HCT116 (cell line): ENCODE measurements at regions not wholly inside any gene's neighbourhood (a gene's known extent, or its start where the extent isn't known, plus 50 kb on each side); places are given as distances from the start of the nearest gene placed in this dataset.

Experiments
- ATF3 ChIP-seq: IDR thresholded peaks from 2 replicates; pipeline ENCODE4 v1.6.1; 2012
- CTCF ChIP-seq, 3 experiments: fragments of 200-600 bp in 1 of 3; sonication (generic) in 1 of 3; IDR thresholded peaks in 2 of 3; conservative IDR thresholded peaks in 1 of 3; 2 replicates each; pipeline ENCODE4 v1.5.1; 2012 to 2017; ENCODE audit warnings: low read depth in 2 of 3, low read length in 2 of 3, antibody characterized with exemption in 1 of 3, borderline replicate concordance in 1 of 3, control low read depth in 1 of 3, mild to moderate bottlenecking in 1 of 3, mixed read lengths in 1 of 3, mixed run types in 1 of 3, moderate library complexity in 1 of 3; ENCODE audit not compliant: insufficient read depth in 1 of 3
- EZH2 ChIP-seq: fragments of 200-600 bp; sonication (generic); IDR thresholded peaks from 2 replicates; pipeline ENCODE4 v1.6.1; 2017; ENCODE audit warnings: antibody characterized with exemption, mixed run types
- JUND ChIP-seq: IDR thresholded peaks from 2 replicates; pipeline ENCODE4 v1.6.1; 2012
- MAX ChIP-seq: IDR thresholded peaks from 2 replicates; pipeline ENCODE4 v1.6.1; 2012
- POLR2A ChIP-seq: IDR thresholded peaks from 2 replicates; pipeline ENCODE4 v1.7.0; 2011; ENCODE audit warnings: borderline replicate concordance; ENCODE audit not compliant: insufficient read depth, insufficient read length; ENCODE audit errors: extremely low read depth
- POLR2AphosphoS5 ChIP-seq: IDR thresholded peaks from 2 replicates; pipeline ENCODE4 v1.6.1; 2011; ENCODE audit warnings: mild to moderate bottlenecking, low read depth, low read length, moderate library complexity
- SP1 ChIP-seq: IDR thresholded peaks from 2 replicates; pipeline ENCODE4 v1.6.1; 2012; ENCODE audit warnings: low read depth
- SRF ChIP-seq: IDR thresholded peaks from 2 replicates; pipeline ENCODE4 v1.6.1; 2012; ENCODE audit warnings: low read depth
- YY1 ChIP-seq: IDR thresholded peaks from 2 replicates; pipeline ENCODE4 v1.6.1; 2011; ENCODE audit warnings: low read length, low read depth, moderate library complexity, mild to moderate bottlenecking; ENCODE audit not compliant: insufficient replicate concordance; ENCODE audit errors: extremely low read depth

GRCh38 chr6:166001359-166001758, 166.3 kb downstream of the TBXT start:
- TF ChIP-seq JUND, result no peak
- TF ChIP-seq POLR2A, result no peak
- no peak for TF ChIP-seq SP1
- TF ChIP-seq EZH2, result no peak
- TF ChIP-seq CTCF (IDR thresholded peaks at IDR 0.05 in 2 of 3, conservative IDR thresholded peaks at IDR 0.05 in 1 of 3; ENCODE audit: borderline replicate concordance in 1 of 3, insufficient read depth in 1 of 3, low read depth in 2 of 3, low read length in 2 of 3), result no peak
- no peak for TF ChIP-seq ATF3
- no peak for TF ChIP-seq YY1
- no peak for TF ChIP-seq MAX
- TF ChIP-seq POLR2AphosphoS5, result no peak
- no peak for TF ChIP-seq SRF
